GM19395 (cell line): ENCODE measurements at regions not wholly inside any gene's neighbourhood (a gene's known extent, or its start where the extent isn't known, plus 50 kb on each side); places are given as distances from the start of the nearest gene placed in this dataset.

ENCODE experiments used
- ATAC-seq: cut with Tn5 transposase; IDR thresholded peaks from one replicate; pipeline ENCODE4 v1.9.1; 2021; ENCODE audit warnings: mild to moderate bottlenecking, moderate library complexity; ENCODE audit not compliant: unreplicated experiment

DNA sequence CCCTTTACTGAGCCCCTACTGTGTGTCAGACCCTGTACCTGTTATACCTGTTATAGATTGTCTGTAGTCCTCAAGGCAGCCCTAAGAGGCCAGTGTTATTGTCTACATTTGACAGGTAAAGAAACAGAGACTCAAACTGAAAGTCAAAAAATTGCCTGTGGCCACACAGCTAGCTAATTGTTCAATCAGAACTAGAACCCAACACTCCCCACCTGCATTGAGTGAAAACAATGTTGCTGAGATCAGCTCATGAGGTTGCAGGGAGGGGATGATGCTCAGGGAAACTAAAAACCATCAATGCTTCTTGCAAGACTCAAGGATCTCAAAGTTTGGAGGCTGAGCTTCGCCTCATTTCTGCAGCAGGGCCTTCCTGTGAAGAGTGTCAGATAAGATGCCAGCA lies 109.5 kb upstream of the LMO4 start:
- no peak for ATAC-seq

DNA sequence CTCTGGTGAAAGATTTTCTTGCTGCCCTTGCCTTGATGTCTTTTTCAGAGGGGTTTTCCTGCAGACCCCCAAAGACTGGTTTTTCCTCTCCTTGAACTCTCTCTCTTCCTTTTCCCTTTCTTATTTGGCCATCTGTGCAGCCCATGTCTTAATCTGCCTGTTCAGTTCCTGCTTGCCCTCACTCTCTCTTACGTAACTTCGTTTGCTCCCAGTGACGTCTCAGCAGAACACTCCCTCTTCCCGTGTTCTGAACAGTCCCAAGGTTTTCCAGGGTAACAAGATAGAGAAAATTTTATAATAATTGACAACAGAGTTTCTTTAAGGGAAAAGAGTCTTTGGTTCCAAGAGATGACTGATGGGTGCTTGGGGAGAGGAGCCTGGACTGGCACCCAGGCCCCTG lies 109.1 kb upstream of the LMO4 start:
- ATAC-seq: no peak

DNA sequence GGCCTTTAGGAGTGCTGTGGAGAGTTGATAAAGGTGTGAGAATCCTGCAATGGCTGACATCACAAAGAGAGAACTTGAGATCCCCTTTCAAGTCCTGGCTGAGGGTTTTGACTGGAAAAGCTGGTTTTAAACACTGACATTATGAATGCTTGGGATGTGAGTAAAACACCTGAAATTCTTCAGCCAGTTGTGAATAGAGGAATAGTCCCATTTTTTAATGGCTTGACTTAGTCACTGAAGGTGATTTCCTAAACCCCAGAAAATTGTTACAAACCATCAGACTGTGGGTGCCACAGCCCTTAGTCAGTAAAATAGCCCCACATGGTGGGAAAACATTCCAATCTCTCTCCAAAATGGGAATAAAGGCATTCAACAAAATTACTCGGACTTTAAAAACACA lies 107.7 kb upstream of the LMO4 start:
- ATAC-seq: no peak

DNA sequence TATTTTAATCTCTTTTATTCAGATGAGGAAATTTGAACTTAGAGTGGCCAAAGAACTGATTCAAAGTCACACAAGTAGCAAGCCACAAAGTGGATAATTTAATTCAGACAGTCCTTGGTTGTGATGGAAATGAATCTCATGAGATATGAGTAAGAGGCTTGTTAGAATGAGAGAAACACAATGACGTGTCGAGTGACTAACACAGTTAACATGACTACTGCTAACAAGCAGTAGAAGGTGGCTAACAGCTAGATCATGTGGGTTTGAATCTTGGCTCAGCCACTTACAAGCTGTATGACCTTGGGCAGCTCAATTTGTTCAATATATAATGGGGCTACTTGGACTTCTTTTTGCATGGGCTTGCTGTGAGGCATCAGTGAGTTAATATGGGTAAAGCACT lies 104.5 kb upstream of the LMO4 start:
- ATAC-seq: no peak

DNA sequence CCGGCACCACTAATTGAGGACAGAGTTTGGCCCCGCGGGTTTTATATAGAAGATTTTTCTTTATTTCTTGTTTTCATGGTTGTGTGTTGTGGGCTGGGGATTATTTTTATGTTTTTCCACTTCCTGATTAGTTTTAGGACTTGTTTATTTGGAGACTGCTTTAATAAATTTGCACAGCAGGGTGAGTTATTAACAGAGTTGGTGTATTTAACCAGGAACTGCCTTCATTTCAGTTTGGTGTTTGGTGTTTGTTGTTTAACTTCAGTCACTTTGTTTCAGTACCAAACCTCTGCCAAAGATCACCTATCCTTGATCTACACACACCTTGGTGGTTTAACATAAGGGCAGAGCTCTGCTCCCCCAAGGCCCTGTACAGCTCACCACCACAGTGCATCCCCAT lies 103.5 kb upstream of the LMO4 start:
- ATAC-seq: no peak

DNA sequence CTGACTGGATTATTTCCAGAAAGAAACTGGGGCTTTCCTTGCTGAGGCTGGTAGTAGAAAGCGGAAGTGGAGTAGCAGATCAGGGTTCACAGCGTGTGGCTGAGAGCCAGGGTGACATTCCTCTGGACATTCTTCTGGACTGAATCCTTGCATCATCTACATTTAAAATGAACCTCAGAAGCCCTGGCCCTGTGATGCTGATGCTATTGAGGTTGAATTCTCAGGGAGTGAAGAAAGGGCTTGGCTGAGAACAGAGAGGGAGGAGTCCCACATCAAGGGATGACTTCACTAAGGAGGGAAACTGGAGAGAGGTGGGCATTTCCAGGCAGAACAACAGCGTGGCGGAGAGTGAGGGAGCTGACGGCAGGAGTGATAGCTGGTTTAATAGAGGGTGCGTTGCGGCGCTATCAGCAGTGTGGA lies 102.3 kb upstream of the LMO4 start:
- no peak for ATAC-seq

DNA sequence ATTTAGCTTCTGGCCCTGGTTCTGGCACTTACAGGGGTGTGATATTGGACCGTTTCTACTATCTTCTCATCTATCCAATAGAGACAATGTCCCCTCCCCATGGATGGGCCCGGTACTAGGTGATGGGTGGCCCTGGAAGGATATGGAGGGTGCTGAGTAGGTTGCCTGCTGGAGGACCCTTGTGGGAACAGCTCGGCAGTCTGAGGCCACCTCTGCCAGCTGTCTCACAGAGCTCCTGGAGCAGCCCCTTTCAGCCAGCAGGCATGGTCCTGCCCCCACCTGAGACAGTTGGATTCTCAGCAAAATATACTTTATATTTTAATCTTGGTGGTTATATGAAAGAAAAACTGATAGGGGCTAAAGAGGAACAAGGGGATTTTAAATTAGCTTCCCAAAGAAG lies 101.0 kb upstream of the LMO4 start:
- ATAC-seq: no peak

DNA sequence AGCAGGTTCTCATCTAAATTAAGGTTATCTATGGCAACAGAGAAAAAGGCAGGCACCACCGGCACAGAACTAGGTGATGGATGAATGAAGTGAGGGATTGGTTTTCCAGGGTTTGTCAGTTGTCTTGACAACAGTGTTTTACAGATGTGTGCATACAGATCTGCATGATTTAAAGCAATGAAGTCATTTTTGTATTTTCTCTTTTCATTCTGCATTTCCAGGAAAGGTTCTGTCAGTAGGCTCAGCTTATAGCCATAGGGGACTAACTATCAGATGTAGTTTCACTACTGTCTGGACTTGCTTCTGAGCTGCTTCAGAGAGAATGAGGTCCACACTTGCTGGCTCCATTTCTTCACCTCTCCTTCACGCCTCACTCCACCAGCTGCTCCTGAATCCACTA lies 98.2 kb upstream of the LMO4 start:
- ATAC-seq: no peak

DNA sequence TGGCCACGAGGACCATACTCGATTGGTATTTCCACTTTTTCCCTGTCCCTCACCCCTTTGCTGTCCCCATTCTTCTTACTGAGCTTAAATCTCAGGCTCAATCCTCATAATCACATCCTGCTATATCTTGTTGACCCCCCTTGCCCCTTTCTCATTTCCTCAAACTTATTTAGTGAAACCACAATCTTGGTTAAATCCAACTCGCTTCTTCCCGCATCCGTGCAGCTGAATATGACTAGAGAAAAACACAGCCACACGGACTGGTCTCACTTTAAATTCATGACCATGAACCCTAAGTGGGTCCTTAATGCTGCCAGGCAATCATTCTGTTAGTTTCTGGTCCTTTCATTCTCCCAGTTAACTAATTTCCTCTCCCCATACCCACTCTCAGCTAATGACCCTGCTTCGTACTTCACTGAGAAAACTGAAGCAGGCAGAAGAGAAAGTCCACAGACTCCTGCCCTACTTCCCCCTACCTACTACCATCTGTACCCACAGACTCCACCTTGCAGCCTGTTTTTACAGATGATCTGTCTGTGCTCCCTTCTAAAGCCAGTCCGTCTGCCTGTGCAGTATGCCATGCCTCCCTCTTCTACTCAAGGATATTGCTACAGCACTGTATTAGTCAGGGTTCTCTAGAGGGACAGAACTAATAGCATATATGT lies 96.8 kb upstream of the LMO4 start:
- peak; percentile 52 for ATAC-seq

DNA sequence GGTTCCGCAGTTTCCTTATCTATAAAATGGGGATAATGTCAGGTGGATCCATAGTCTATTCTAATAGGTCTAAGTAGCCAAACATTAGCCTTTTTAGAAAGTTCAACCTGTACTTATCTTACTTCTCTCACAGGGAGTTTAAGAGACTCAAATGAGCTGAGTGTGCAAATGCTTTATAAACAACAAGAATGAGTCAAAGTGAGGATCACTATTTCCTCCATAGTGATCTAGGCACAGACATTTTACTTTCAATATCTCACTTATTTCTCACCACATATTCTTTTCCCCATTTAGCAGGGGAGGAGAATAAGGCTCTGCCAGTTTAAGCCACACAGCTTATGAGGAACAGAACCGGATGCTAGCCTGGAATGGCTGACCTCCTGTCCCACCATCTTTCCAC lies 92.1 kb upstream of the LMO4 start:
- ATAC-seq: no peak

DNA sequence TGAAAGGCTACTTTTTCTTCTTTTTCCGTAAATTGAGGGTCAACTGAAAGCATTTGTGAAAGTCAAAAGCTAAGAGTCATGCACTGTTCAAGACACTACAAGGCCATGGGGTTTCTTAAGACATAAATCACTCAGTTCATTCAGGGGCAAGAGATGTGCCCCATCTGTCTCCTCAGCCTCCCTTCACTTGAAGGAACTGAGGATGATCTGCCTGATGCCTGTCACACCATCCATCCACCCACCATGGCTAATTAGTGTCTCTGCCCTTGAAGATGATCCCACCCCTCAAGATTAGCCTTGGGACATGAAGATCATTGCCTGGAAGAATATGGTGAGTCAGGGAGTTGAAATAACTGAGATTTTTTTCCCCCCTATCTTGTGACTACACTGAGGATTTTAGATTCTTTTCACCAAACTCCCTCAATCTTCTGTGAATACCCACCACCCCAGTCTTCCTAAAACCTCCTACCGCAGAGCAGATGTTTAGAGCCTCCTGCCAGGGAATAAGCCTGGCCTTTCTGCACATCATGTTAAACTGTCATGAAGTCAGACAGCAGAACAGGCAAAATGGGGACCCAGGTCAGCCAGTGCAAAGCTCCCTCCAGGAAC lies 88.6 kb upstream of the LMO4 start:
- ATAC-seq: no peak

DNA sequence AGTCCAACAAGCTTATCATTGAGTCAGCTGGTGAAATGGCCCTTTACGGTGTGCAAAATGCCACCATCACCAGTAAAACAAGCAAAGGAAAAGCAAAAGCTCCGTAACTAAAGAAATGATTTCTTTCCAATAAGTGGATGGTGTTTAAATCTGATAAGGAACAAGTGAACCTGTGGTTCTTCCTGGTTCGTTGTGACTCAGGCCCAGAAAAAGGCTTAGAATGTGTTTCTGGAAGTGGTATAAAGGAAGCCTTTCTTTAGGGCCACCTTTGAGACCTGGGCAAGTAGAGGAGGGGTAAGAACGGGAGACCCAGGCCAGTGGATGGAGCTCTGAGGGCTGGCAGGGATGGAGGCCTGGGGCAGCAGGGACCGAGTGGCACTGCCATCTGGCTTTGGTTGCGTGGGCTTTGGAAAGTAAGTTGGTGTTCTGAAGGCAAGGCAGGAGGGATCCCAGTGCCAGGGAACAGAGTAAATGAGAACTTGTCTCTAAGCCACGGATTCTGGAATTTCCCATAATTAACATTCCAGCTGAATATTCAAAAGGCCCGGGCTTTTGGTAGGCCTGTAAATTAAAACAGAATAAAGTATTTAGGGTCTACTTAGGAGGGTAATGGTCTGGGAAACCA lies 87.9 kb upstream of the LMO4 start:
- ATAC-seq: no peak

DNA sequence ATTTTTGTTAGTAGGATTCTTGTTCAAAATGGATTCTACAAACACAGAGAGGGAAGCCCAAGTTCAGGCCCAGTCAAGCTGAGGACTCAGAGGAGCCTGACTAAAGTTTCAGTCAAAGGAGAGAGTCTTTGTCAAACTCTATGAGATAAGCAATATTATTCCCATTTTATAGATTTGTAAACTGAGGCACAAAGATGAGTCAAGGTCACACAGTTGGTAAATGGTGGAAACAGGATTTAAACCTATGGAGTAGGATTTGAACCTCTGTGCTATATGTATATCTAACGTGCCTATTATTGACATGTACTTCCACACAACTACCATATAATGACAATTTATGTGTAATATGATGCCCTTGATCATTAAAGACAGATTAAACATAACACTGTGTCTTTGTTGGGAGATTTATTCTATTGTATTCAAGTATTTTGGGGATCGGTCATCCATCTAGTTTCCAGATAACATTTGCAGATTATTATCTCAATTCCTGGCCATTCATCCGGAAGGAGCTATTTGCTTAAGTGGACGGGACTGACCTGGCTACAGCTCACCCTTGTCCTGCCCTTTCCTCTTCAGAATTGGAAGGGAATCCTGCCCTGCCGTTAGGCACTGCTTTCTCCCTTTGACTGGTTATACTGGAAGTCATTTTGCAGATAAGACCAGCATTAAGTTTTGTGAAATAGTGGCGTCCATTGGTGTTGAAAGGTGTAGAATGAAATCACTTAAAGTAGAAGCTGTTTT lies 86.1 kb upstream of the LMO4 start:
- no peak for ATAC-seq

DNA sequence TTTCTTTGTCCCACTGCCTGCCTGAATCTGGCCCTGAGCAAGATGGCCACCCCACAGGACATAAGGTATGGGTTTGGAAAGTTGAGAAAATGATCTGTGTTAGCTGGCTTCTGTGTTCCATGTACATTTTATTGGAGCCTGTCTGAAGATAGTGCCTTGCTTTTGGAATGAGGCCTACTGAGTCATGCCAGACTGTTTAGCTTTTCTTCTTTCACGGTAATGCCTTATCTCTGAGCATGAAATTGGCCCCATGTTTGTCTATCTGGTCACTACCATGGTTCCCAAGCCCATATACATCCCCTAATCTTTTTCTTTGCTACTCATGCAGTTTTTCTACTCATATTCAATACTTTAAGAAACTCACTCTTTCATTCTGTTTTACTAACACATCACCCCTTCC lies 85.1 kb upstream of the LMO4 start:
- no peak for ATAC-seq

DNA sequence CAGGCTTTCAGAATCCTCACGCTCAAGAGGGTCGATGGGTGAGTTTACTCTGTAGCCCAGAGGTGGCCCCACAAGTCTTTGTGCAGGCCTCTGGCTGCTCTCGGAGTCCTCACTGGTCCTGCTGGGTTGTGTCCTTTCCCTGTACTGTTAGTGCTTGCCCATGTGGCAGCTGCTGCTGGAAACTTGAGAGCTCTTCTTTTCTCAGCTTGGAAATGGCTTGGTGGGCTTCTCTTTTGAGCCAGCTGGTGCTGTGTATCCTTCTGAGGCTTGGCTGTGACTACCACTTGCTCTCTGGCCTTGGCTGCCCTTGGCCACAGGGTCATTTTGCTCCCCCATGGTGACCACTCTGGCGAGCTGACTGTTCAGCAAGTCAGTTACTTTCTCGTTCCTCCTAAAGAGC lies 82.2 kb upstream of the LMO4 start:
- no peak for ATAC-seq

DNA sequence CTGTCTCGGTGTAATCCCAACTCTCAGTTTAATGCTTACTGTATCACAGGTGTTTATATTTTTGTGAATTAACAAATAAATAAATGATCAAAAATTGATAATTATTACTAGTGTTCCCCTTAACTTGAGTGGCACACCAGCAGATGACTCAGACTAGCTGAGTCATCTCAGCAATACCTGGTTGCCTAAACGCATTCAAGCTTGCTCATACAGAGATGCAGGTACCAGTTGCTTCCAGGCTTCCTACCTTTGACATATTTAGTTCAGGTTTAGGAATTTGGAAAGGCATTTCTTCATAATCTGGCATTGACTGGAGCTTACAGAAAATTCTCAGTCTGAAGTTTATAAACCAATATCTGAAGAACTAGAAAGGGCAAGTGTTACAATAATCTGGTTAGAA lies 78.9 kb upstream of the LMO4 start:
- no peak for ATAC-seq

DNA sequence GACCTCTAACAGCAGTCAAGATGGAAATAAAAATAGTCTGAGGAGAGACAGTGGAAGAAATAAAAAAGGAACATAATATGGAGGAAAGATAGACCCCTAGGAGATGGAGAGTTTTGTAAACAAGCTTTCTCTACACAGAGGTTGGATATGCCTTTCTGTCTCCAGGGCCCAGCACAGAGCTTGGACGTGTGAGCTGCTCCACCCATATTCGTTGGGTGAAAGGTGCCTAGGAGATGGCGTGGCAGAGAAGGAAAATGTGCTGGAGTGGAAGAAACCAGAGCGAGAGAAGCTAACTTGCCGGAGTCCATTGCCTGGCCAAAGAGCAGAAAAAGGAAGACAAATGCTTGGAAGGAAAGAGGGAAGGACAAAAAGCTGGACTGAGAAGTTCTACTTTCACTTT lies 78.3 kb upstream of the LMO4 start:
- no peak for ATAC-seq

DNA sequence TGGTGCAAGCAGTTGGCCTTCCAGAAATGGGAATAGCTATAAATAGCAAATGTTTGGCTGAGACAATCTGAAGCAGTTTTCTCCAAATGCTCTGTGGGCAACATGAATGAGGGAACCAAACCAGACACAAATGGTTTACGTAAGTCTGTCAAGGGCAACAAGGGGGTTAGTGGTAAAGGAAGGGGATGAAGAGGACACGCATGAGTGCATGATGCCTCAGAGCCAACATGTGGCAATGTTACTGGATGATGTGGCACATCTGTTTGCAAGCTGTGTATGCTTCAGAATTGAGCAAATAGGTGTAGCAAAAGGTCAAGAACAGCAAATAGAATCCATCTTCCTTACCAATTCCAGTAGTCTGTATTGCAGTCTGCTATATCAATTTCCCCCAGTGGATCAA lies 76.3 kb upstream of the LMO4 start:
- no peak for ATAC-seq

DNA sequence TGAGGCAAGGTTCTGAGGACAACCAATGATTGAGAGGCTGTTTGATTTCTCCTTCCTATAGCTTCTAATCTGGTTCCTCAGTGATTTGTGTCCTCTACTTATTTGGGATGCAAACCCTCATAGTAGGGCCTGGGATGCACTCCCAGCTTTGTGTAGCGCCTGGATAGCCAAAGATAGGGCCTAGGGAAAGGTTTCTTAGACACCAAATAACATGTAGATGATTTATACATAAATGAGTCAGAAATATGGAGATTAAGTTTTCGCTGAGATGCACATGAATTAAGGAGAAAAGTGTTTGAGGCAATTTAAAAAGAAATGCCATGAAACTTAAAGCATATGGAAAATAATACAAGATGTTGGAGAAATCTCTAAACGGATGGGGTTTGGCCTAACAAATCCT lies 66.0 kb upstream of the LMO4 start:
- ATAC-seq: no peak

DNA sequence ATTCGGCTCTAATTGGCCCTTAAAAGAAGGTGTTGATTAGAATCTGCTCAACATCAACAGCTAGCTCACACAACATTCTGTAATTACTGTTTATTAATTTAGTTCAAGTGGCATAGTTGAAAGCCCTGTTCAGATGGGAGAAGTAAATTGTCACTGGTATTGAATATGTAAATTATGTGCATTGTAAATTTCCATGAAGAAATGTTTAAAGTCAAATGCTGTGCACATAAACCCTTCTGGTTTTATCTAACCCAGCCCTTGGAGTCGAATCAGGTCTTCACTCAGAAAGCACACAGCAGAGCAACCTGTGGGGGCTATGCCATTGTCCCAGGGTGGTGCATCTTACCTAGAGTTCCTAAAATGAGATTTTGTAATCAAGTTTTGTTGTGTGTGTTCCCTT lies 65.4 kb upstream of the LMO4 start:
- no peak for ATAC-seq

DNA sequence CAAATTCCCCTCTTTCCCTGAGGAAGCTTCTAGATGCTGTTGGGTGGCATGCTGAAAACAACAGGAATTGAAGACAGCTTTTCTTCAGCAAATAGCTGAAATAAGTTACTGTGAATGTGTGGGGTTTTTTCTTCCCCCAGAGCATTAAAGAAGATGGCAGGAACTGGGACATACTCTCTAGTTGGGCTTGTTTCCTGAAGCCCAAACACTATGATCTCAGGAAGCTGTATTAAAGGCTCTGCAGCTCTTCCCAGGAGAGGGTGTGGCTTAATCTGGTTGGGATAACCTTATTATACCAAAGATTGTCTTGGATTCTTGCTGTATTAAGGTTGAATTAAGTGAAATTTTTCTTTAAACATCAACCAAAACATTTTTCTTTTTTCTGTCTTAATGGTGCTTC lies 64.9 kb upstream of the LMO4 start:
- ATAC-seq: no peak

DNA sequence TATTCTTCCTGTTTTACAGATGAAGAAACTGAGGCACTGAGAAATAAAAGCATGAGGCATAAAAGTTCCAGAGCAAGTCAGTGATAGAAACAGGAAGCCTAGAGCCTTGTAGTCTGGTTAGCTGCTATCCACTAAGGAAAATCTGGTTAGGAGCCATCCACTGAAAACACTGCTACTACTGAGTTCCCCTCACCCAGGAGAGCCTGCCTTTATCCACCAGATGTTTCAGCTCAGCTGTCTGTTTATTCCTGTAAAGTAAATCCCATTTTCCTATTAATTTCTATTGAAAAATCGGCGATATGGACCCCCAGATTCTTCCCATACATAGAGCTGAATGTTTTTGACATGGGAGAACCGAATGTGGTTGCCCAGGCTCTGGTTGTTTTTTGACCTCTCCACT lies 63.7 kb upstream of the LMO4 start:
- ATAC-seq: no peak
